ENCODE measurements at regions not wholly inside any gene's neighbourhood (a gene's known extent, or its start where the extent isn't known, plus 50 kb on each side); places are given as distances from the start of the nearest gene placed in this dataset.

- Histone ChIP-seq H3K4me1 (ENCODE audit: control insufficient read depth, extremely low read depth, insufficient read depth, low read length) (no peaks in the 10 kb centered on the region), H4K20me1 (ENCODE audit: control insufficient read depth, extremely low read depth, insufficient read depth, low read length) (no peaks in the 10 kb centered on the region), H2AFZ (ENCODE audit: low read length) (no peak overlapping the region), H3K9ac (ENCODE audit: insufficient read depth, low read length) (no peak overlapping the region), H3K4me2 (ENCODE audit: extremely low read depth, insufficient read depth, low read length) (no peak overlapping the region), H3K4me3 (replicated peaks in 1 of 4; ENCODE audit: control extremely low read depth in 1 of 4, insufficient read depth in 1 of 4, low read depth in 3 of 4, low read length in 4 of 4) (no peak overlapping the region), H3K27me3 (ENCODE audit: control insufficient read depth, insufficient read depth, low read length) (no peaks in the 10 kb centered on the region), H3K79me2 (ENCODE audit: control insufficient read depth, insufficient read depth, low read length) (no peaks in the 10 kb centered on the region), H3K36me3 (ENCODE audit: control insufficient read depth, insufficient read depth, low read length) (no peaks in the 10 kb centered on the region), H3K9me3 (ENCODE audit: control insufficient read depth, insufficient read depth, low read depth, low read length) (no peaks in the 10 kb centered on the region), H3K27ac (ENCODE audit: insufficient read depth, low read length) (no peak overlapping the region)
- no peak for DNase-seq (ENCODE audit: low read depth in 2 of 2)
- TF ChIP-seq, protein P1, sequence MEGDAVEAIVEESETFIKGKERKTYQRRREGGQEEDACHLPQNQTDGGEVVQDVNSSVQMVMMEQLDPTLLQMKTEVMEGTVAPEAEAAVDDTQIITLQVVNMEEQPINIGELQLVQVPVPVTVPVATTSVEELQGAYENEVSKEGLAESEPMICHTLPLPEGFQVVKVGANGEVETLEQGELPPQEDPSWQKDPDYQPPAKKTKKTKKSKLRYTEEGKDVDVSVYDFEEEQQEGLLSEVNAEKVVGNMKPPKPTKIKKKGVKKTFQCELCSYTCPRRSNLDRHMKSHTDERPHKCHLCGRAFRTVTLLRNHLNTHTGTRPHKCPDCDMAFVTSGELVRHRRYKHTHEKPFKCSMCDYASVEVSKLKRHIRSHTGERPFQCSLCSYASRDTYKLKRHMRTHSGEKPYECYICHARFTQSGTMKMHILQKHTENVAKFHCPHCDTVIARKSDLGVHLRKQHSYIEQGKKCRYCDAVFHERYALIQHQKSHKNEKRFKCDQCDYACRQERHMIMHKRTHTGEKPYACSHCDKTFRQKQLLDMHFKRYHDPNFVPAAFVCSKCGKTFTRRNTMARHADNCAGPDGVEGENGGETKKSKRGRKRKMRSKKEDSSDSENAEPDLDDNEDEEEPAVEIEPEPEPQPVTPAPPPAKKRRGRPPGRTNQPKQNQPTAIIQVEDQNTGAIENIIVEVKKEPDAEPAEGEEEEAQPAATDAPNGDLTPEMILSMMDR (conservative IDR thresholded peaks at IDR 0.05 in 1 of 2, IDR thresholded peaks at IDR 0.05 in 1 of 2; ENCODE audit: low read depth in 1 of 2, low read length in 2 of 2), result no peak
- TF ChIP-seq EZH2 (IDR thresholded peaks at IDR 0.05; ENCODE audit: low read length, missing control alignments), result no peak
Measured at GRCh38 chr5:15393146-15393545, 106.8 kb upstream of the FBXL7 start.

DNA sequence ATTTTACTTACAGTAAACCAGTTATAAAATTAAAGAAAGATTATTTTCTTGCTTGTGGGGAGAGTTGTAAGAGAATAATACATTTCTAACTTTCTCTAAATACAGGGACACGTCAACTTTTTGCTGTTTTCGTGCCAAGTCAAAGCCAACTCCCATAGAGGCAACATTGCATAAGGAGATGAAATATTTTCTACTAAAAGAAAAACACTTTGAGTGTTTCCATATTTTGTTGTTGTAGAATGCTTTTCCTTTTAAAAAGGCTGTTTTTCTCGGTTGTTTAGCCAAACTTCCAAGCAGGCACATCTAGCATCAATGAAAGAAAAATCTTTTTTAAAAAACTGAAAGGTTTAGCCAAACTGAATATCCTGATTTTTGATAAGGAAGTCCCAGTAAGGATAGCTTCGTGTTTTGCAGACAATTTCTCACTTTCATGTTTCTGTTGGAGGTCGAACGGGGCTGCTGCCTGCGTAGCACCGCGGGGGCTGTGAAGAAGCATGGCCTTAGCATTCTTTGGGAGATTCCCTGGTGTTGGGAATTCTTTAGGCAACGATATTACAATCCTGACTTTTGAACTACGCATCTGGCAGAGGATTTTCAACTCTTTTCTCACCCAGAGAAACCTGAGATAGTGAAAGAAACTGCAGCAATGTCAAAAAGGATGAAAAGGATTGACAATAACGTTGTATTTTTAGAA lies 108.1 kb upstream of the FBXL7 start:
- Histone ChIP-seq H3K9ac (ENCODE audit: insufficient read depth, low read length) (no peak overlapping the region), H3K4me1 (ENCODE audit: control insufficient read depth, extremely low read depth, insufficient read depth, low read length) (no peaks in the 10 kb centered on the region), H3K27me3 (ENCODE audit: control insufficient read depth, insufficient read depth, low read length) (no peaks in the 10 kb centered on the region), H3K27ac (ENCODE audit: insufficient read depth, low read length) (no peak overlapping the region), H3K9me3 (ENCODE audit: control insufficient read depth, insufficient read depth, low read depth, low read length) (no peaks in the 10 kb centered on the region), H3K36me3 (ENCODE audit: control insufficient read depth, insufficient read depth, low read length) (no peaks in the 10 kb centered on the region), H2AFZ (ENCODE audit: low read length) (peak overlapping the region; percentile 7), H3K4me2 (ENCODE audit: extremely low read depth, insufficient read depth, low read length) (no peak overlapping the region), H3K4me3 (replicated peaks in 1 of 4; ENCODE audit: control extremely low read depth in 1 of 4, insufficient read depth in 1 of 4, low read depth in 3 of 4, low read length in 4 of 4) (peak overlapping the region in 2 of 4 experiments; percentile 25 to 32), H4K20me1 (ENCODE audit: control insufficient read depth, extremely low read depth, insufficient read depth, low read length) (no peaks in the 10 kb centered on the region), H3K79me2 (ENCODE audit: control insufficient read depth, insufficient read depth, low read length) (no peaks in the 10 kb centered on the region)
- peak in 1 of 2 donors; percentile 28 for DNase-seq (ENCODE audit: low read depth in 2 of 2)
- TF ChIP-seq EZH2 (IDR thresholded peaks at IDR 0.05; ENCODE audit: low read length, missing control alignments), result no peak

- Histone ChIP-seq H3K79me2 (ENCODE audit: control insufficient read depth, insufficient read depth, low read length) (no peaks in the 10 kb centered on the region), H3K27ac (ENCODE audit: insufficient read depth, low read length) (no peak overlapping the region), H3K9ac (ENCODE audit: insufficient read depth, low read length) (no peak overlapping the region), H3K36me3 (ENCODE audit: control insufficient read depth, insufficient read depth, low read length) (no peaks in the 10 kb centered on the region), H3K4me1 (ENCODE audit: control insufficient read depth, extremely low read depth, insufficient read depth, low read length) (no peaks in the 10 kb centered on the region), H3K27me3 (ENCODE audit: control insufficient read depth, insufficient read depth, low read length) (no peaks in the 10 kb centered on the region), H4K20me1 (ENCODE audit: control insufficient read depth, extremely low read depth, insufficient read depth, low read length) (no peaks in the 10 kb centered on the region), H2AFZ (ENCODE audit: low read length) (no peak overlapping the region), H3K4me3 (replicated peaks in 1 of 4; ENCODE audit: control extremely low read depth in 1 of 4, insufficient read depth in 1 of 4, low read depth in 3 of 4, low read length in 4 of 4) (no peak overlapping the region), H3K4me2 (ENCODE audit: extremely low read depth, insufficient read depth, low read length) (no peak overlapping the region), H3K9me3 (ENCODE audit: control insufficient read depth, insufficient read depth, low read depth, low read length) (no peaks in the 10 kb centered on the region)
- DNase-seq (ENCODE audit: low read depth in 2 of 2), result no peak
- no peak for TF ChIP-seq EZH2 (IDR thresholded peaks at IDR 0.05; ENCODE audit: low read length, missing control alignments)
- TF ChIP-seq, protein P1 (conservative IDR thresholded peaks at IDR 0.05 in 1 of 2, IDR thresholded peaks at IDR 0.05 in 1 of 2; ENCODE audit: low read depth in 1 of 2, low read length in 2 of 2), result no peak
Measured at GRCh38 chr5:15388866-15389265, 111.1 kb upstream of the FBXL7 start.
